ENCODE measurements at regions not wholly inside any gene's neighbourhood (a gene's known extent, or its start where the extent isn't known, plus 50 kb on each side); places are given as distances from the start of the nearest gene placed in this dataset.

DNA sequence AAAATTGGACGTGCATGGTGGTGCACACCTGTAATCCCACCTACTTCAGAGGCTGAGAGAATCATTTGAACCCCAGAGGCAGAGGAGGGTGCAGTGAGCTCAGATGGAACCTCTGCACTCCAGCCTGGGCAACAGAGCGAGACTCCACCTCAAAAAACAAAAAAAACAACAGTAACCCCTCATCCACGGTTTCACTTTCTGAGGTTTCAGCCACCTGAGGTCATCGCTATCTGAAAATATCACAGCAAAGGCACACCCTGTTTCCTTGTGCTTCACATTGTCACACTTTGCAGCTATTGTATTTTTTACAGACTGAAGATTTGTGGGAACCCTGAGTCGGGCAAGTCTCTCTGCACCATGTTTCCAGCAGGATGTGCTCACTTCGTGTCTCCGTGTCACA, 54.1 kb upstream of the FOXQ1 start:
- no peak for DNase-seq (ENCODE audit: low read depth in 2 of 2)

DNA sequence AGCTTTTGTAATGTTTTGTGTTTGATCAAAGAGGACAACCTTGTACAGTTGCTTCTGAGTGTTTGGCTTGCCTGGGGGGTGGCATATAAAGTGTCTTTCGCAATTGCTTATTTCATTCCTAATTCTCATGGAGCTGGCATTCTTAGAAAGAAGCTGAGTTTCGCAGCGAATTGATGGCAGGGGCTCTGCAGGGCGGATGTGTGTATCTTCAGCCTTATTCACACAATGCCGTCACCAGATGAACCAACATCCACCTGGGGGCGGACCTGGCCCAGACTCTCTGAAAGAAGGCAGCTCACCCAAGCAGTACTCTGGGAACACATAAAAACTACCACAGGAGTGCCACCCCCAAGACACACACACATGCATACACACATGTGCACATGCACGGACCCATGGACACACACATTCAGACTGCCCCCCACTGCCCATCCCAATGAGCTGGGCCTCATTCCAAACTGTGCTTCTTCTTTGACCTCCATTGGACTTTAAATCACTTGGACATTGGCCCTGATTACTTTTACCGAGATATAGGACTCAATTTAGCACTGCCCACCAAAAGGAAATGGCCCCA, 55.4 kb upstream of the FOXQ1 start:
- no peak for DNase-seq (ENCODE audit: low read depth in 2 of 2)

DNA sequence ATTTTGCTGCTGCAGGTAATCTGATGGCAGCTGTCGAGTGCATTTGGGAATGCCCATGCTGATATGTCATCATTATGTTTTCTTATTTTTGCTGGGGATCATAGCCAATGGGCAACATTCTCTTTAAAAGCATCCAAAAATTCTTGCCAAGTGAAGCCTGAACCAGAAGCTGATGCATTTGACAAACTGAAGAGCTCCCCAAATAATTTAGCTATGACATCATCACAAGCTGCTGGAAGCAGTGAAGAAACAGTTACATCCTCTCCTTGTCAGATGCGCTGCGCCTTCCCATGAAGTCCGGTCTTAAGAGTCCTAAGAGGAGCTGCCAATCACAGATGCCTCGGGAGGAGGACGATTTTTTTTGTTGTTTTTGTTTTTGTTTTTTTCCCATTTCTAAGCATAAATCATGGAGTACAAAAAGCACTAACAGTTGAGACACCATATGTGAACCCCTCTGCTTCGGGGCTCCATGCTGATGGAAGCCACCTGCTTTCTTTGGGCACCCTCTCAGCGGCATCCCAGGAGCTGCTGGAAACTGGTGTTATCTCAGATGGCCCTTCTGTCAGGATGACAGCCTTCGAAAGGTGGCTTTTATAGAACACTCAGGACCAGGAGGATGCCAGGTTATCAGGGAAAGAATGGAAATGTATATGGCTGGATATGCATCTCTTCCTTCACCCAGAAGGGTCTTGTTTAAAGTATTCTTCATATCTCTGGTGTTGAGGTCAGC, 56.1 kb upstream of the FOXQ1 start:
- peak in 1 of 2 experiments; percentile 23 for DNase-seq (ENCODE audit: low read depth in 2 of 2)

DNA sequence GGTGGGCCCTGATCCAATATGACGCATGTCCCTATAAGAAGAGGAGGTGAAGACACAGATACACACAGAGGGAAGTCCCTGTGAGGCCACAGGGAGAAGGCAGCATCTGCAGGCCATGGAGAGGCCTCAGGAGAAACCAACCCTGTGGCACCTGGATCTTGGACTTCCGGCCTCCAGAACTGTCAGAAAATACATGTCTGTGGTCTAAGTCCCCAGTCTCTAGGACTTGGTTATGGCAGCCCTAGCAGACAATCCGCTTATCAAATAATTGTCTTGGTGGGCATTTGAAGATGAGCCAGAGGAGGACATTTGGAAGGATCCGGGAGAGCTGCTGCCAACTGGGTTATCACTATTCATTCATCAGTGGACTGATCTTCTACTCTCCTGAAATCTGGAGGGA, 57.6 kb upstream of the FOXQ1 start:
- DNase-seq (ENCODE audit: low read depth in 2 of 2) = no peak

DNA sequence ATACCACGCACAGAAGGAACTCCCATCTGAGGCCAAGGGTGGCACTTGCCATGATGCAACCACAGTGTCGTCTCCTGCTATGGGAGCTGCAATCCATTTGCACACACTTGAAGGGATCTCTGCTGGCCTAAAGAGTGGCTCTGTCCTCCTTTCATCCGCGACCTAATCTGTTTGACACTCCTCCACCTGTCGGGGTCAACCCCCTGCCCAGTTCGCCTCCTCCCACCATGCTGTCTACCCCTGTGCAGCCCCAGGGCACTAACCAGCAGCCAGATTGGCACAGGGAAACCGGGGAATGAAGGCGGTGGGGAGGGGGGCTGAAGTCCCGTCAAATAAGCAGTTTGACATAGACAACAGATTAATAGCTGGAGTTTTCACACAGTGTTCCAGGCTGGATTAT, 58.1 kb upstream of the FOXQ1 start:
- no peak for DNase-seq (ENCODE audit: low read depth in 2 of 2)

DNA sequence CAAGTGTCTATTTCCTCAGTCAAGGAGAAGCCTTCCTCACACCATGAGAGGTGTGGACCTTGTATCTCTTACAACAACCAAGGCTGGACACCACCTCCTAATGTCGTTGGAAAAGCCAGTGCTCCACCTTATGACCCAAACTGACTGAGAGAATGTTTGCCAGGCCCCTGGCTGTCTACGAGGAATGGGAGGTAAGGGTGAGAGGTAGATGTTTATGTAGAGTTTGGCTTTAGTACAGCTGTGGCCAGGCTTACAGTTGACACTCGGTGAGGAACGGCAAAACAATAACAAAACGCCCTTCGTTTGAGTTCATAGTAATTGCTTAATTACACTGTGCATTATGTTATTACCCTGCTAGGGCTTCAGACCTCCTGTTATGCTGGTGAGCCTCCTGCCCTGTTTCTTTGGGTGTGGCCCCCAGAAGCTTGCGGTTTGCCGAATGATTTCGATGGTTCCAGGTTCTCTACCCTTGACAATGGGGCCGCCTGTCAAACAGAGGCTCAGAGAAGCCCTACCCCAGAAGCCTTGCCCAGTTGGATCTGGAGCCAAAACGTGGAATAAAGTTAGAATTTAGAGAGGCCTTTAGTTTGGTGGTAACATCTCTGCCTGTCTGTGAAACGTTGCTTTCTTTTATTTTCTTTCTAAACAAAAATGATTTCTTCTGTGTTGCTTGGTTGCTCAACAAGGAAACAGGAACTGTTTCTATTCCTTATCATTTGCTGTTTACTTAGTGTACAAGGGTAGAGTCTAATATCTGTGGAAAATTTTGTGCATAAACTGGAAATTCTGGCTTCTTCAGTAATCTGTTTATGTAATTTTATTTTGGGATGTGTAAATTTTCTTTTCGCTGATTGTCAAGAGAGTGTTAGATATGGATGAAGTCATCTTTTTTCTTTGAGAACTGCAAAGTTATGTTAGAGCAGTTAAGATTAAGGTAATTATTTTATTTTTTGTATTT, 60.4 kb upstream of the FOXQ1 start:
- no peak for DNase-seq (ENCODE audit: low read depth in 2 of 2)

DNA sequence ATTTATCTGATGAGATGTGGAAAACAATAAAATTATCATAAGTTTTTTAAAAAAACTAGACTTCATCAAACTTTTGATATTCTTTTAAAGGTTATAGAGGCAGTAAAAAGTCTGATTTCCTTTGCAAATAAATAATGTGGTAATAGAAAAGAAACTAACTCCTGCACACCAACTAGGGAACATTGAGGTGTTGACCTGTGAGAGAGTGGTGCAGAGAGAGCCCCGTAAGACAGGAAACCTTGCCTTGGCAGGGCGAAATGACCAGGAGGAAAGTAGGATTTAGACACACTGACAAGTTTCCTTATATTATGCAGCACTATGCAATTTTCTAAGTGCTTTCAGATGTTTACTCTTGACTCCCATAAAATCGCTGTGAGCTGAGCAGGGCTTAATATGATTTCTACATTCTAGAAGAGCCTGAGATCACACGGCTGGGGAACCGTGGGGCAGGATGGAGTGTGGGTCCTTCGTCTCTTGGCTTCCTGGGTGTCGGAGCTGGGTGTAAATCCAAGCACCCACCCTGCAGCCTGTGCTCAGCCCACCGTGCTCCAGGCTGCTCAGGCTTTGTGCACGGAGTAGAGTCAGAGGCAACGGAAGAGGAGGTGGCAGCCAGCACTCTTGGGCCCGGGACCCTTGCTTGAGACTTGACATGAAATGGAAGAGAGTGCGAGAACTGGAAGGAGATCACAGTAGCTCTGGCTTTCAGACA, 61.3 kb upstream of the FOXQ1 start:
- DNase-seq (ENCODE audit: low read depth in 2 of 2) = no peak

DNA sequence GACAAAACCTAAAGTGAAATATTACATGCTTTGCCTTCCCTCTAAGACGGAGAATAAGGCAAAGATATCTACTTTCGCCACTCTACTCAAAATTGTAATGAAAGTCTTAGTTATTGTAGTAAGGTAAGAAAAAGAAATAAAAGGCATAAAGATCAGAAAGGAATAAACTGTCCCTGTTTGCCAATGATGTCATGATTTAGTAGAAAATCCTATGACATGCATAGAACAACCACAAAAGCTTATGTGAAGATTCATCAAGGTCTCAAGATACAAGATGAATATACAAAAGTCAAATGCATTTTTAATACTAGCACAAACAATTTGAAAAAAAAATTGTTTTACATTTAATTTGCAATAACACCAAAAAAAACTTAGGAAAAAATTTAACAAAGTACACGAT, 64.0 kb upstream of the FOXQ1 start:
- no peak for DNase-seq (ENCODE audit: low read depth in 2 of 2)

DNA sequence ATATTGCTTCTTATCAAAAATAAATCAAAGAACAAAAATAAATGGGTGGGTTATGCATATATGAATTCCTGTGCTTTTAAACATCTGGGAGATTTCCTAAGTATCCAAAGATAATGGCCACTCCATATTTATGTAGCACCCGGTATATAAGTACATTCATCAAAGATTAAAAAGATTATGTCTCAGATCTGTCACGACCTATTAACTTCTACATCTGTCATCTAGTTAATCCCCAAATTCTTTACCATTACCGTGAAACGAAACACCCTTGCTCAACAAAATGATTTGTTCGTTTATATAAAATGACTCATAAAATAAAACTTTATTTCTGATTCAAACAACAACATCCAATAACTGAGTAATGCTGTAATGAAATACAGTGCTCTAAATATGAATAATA, 64.8 kb upstream of the FOXQ1 start:
- DNase-seq (ENCODE audit: low read depth in 2 of 2) = no peak

DNA sequence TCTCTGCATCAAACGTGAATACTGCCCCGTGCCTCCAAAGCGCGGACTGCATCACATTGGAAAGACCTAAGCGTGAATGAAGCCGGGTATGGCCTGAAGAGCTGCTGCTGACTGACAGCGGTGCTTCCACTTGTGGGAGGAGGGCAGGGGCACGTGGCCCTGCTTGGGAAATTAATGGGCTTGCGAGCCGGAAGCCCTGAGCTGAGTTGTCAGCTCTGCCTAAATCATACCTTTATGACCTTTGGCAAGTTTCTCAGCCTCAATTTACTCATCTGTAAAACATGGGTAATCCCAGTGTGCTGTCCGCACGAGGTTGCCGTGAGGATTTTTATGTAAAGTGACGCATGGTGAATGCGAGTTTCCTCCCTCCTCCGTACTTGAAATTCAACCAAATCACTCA, 67.0 kb upstream of the FOXQ1 start:
- DNase-seq (ENCODE audit: low read depth in 2 of 2) = no peak

DNA sequence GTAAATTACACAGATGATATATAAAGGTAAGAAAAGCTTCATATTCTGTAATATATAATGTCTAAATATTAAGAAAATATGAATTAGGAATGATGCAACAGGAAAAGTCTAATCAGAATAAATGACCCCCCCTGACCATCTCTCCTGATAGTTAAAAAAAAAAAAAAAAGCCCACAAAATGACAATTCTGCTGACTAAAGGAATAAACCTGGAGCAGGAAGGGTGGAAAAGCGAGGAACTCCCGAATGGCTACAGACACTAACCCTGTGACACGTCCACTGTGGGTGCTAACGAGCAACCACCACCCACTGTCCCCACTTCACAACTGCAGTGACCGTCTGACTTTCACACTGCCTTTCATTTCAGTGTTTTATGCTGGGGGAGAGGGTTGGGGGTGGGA, 67.6 kb upstream of the FOXQ1 start:
- no peak for DNase-seq (ENCODE audit: low read depth in 2 of 2)

DNA sequence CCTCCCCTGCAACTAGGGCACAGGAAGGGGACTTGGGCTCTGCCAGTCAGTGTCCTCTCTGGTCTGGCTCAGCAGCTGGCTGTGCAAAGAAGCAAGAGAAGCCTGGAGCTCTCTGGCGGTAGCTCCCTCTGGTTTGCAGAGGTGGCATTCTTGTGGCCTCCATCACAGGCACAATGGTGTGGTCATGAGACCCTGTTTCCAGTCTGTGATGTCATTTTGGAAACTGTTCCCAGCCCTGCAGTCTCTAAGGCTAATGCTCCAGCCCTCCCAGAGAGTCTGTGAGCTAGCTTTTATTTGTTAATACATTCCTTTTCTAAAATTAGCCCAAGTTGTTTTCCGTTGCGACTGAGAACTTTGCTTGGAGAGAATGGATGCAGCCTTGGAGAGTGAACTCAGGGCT, 69.5 kb upstream of the FOXQ1 start:
- no peak for DNase-seq (ENCODE audit: low read depth in 2 of 2)

DNA sequence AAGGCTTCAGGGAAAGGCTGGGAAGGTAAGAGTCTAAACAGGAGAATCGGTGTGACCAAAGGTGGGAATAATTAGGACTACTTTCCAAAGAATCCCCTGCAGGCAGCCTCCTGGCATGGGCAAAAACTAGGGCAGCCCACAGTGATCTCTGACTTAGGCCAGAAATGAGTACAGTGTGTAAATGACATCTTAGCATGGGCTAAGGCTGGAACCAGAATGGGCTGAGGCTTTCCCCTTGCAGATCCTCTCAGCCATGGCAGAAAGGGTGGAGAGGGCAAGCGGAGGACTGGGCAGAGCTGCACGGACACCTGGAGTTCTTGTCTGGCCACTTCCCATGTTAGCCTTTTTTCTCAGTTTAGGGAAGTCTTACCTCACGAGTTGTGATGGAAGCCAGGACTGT, 69.9 kb upstream of the FOXQ1 start:
- DNase-seq (ENCODE audit: low read depth in 2 of 2) = no peak

DNA sequence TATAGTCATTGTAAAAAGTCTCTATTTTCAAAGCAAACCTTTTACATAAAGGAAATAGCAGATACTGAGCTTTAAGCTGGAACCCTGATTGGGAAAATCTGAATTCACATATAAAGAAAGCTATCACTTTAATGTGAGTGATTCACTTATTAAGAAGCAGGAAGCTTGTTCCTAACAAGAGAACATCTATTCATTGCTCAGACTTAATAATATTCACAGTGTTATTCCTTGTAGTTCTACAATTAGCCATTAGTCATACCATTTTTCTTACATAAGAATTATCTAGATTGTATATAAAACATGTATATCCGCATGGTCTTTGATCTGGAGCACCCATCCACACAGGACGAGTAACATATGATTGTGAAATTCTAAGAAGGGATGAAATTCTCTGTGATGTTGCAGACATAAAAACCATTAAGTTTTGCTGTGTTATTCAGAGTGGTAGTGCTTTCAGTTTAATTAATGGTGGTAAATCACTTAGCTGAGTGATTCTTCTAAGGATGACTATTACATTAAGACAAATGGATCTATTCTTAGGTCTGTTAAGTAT, 71.1 kb upstream of the FOXQ1 start:
- DNase-seq (ENCODE audit: low read depth in 2 of 2) = no peak

DNA sequence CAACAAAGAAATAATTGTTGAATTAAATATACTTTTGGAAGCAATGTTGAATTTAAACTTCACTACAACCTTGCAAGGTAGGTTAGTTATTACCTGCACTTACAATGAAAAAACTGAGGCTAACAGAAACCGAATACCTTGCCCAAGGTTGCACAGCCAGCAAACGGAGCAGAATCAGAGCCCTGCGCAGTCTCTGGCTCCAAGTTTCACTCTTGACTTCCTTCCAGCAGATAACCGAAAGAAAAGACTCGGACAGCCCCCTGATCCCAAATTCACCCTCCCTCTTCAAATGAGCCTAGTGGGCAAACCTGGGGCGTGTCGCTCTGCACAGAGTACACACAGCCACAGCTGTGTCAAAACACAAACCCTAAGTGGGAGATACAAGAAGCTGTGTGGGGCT, 72.1 kb upstream of the FOXQ1 start:
- DNase-seq (ENCODE audit: low read depth in 2 of 2) = no peak

DNA sequence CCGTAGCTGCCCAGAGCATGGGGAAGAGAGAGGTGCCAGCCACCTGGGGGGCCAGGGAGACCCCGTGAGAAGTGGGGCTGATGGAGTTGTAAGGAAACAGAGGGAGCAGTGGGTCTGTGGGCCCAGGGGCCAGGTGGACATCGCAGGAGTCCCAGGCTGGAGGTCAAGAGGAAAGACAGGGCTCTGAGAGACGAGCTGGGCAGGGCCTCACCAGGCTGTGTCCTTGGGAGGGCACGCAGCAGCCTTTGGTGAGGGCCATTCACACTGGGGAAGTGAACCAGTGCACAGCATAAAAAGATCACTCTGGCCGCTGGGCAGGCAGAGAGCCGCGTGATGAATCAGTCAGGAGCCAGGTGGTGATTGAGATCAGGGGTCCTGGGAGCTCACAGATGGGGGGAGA, 73.9 kb upstream of the FOXQ1 start:
- DNase-seq (ENCODE audit: low read depth in 2 of 2) = no peak

DNA sequence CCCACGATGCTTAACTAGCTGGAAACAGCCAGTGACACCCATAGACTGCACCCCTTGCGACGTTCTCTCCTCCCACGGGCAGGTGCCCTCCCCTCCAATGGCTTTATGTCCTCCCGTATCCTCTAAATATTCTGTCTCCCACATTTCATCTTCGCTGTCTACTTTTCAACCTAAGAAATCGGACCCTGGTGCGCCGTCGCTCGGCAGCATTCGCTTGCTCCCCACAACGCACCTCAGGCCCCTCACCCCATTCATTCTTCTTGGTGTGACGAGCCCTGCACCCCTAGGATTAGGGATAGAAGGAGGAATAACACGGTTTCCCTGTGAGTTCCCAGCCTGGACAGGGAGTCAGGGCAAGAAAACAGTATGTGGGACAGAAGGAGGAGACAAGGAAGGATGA, 74.3 kb upstream of the FOXQ1 start:
- DNase-seq (ENCODE audit: low read depth in 2 of 2) = no peak

DNA sequence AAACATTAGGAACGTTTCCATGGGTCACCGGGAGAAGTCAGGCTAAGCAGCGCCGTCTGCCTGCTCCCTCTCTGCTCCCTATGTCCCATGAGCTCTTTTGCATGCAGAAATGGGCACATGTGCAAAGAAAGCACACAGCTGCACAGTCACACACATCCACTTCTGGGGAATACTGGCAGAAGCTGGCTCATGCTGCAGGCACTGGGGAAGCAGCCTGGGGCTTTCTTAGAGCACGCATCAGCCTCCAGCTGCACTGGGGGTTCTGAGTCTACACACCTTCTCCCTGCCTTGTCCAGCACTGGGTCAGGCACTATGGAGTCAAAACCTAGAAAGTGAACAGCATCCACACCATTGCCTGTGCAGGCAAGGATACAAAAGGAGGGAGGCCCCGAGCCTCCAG, 76.1 kb upstream of the FOXQ1 start:
- DNase-seq (ENCODE audit: low read depth in 2 of 2) = no peak

DNA sequence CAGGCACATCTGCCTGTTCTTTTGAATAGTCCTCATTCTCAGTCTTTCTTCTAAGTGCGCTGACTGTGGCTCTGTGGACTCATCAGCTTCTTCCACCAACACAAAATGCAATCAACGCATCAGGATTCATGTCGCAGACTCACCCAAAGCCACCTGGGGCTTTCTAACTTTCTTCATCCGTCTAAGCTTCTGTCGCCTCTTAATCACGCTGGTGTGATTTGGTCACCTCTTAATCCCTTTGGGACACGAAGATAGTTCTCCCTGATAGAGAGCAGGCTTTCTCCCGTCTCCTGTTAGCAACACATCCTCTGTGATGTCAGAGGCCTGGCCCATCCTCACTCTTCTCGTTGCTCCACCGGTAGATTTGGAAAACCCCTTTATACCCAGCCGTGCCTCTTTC, 78.0 kb upstream of the FOXQ1 start:
- no peak for DNase-seq (ENCODE audit: low read depth in 2 of 2)

DNA sequence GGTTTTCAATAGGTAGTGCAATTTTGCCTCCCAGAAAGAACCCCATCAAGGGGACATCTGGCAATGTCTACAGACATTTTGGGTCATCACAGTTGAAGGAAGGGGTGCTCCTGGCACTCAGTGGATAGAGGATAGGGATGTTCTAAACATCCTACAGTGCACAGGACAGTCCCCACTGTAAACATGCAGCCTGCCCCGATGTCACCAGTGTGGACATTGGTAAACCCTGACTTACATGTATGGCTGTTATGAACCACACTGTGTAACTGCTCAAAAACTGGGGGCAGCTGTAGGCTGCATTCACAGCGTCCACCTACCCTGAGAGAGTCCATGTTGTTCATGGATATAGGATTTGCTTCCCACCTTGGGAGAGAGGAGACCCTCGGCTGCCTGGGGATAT, 79.3 kb upstream of the FOXQ1 start:
- DNase-seq (ENCODE audit: low read depth in 2 of 2) = no peak

DNA sequence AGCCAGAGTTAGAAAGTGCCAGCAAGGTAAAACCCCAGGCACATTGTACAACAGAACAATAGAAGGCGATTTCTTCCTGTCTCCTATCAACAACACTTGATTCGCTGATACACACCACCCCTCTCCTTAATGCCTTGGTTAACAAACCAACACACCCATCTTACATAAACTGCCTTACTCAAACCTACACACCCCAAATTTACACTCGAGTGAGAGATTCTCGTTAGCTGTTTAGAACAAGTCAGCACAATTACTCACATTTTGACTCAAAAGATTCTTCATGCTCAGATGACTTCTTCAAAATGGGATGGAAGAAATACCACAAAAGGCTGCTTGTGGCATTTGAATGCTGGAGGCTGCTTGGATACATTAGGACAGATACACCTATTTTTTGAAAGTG, 80.0 kb upstream of the FOXQ1 start:
- no peak for DNase-seq (ENCODE audit: low read depth in 2 of 2)

Data from fibroblast of skin of left biceps (primary cell).